HCT116 (cell line): ENCODE measurements at regions not wholly inside any gene's neighbourhood (a gene's known extent, or its start where the extent isn't known, plus 50 kb on each side); places are given as distances from the start of the nearest gene placed in this dataset.
"Not testable (repeated sequence)": the region's sequence is repeated elsewhere in the genome, so short reads cannot be mapped to it uniquely, and the experiment has no call there.

Experiments
- ATAC-seq: fragments of 200-7000 bp; cut with Tn5 transposase; 2 replicates; pipeline ENCODE4 v1.9.1; 2020; ENCODE audit warnings: mild to moderate bottlenecking, moderate library complexity
- BruUV-seq: library from RNA; stranded (reverse); fragments of 400-500 nt; replicated peaks from 2 replicates; lab custom pipeline; 2021; lab: Mats Ljungman, UMichigan
- CTCF ChIA-PET: fragments of 300-600 bp; sonication (Branson Sonifier 250); formaldehyde crosslinking; loops from one replicate; lab custom pipeline; 2021; ENCODE audit warnings: antibody characterized with exemption; lab: Charles Lee
- POLR2A ChIA-PET: fragments of 300-600, 350-600 bp; sonication (Branson Sonifier 250); formaldehyde crosslinking; loops from one replicate; lab custom pipeline; 2021; ENCODE audit warnings: antibody characterized with exemption; lab: Charles Lee
- RAD21 ChIA-PET, 2 experiments: fragments of 300-600 bp; sonication (Branson Sonifier 250); formaldehyde crosslinking; loops; one replicate each; lab custom pipeline; 2023; ENCODE audit warnings: low total read pairs in 2 of 2; ENCODE audit not compliant: uncharacterized antibody in 2 of 2, unreplicated experiment in 2 of 2, low non-redundant PET in 1 of 2; lab: Charles Lee
- DNase-seq: peaks from one replicate; pipeline ENCODE4 v3.0.0-alpha.2; 2010; ENCODE audit warnings: low read depth, low spot score
- H2AFZ ChIP-seq: fragments of 200-600 bp; shearing (Covaris generic), sonication (generic); 2 replicates; pipeline ENCODE4 v1.6.1; 2017; ENCODE audit warnings: low read depth, mixed run types, mixed read lengths, antibody characterized with exemption, low read length; ENCODE audit not compliant: poor library complexity, severe bottlenecking
- H3K27ac ChIP-seq: 2 replicates; pipeline ENCODE4 v1.5.1; 2012; ENCODE audit warnings: low read depth, low read length
- H3K27me3 ChIP-seq: fragments of 200-600 bp; sonication (generic); 2 replicates; pipeline ENCODE4 v1.6.1; 2016; ENCODE audit warnings: mixed run types, low read length, mixed read lengths; ENCODE audit not compliant: insufficient read depth
- H3K36me3 ChIP-seq, 2 experiments: fragments of 200-500 bp in 1 of 2; fragments of 200-600 bp in 1 of 2; sonication (Bioruptor generic) in 1 of 2; sonication (generic) in 1 of 2; 2 replicates each; pipeline versions ENCODE4 v1.5.1 to v1.6.1; 2014 to 2016; ENCODE audit warnings: low read length in 2 of 2, inconsistent platforms in 1 of 2, mixed read lengths in 1 of 2, mixed run types in 1 of 2; ENCODE audit not compliant: insufficient read depth in 2 of 2, control insufficient read depth in 1 of 2
- H3K4me1 ChIP-seq, 2 experiments: fragments of 200-600 bp in 1 of 2; sonication (generic) in 1 of 2; 2 replicates each; pipeline versions ENCODE4 v1.5.1 to v1.6.1; 2012 to 2017; ENCODE audit warnings: low read length in 2 of 2, inconsistent platforms in 1 of 2, mild to moderate bottlenecking in 1 of 2, mixed read lengths in 1 of 2, mixed run types in 1 of 2, moderate library complexity in 1 of 2; ENCODE audit not compliant: insufficient read depth in 2 of 2, control insufficient read depth in 1 of 2
- H3K4me2 ChIP-seq: fragments of 200-600 bp; sonication (generic); 2 replicates; pipeline ENCODE4 v1.6.1; 2017; ENCODE audit warnings: mixed run types, low read length, mixed read lengths
- H3K4me3 ChIP-seq, 2 experiments: fragments of 200-600 bp in 1 of 2; sonication (generic) in 1 of 2; replicated peaks in 1 of 2; 2 replicates each; pipeline ENCODE4 v1.5.1; 2011 to 2016; ENCODE audit warnings: low read length in 2 of 2, control low read depth in 1 of 2, low read depth in 1 of 2, mild to moderate bottlenecking in 1 of 2, mixed read lengths in 1 of 2, mixed run types in 1 of 2
- H3K79me2 ChIP-seq: fragments of 200-600 bp; sonication (generic); 2 replicates; pipeline ENCODE4 v1.6.1; 2017; ENCODE audit warnings: mild to moderate bottlenecking, mixed run types, low read length, moderate library complexity, mixed read lengths; ENCODE audit not compliant: insufficient read depth
- H3K9ac ChIP-seq: fragments of 200-600 bp; sonication (generic); 2 replicates; pipeline ENCODE4 v1.6.1; 2016; ENCODE audit warnings: low read length, mixed read lengths
- H3K9me2 ChIP-seq: fragments of 200-600 bp; sonication (generic), shearing (Covaris generic); 2 replicates; pipeline ENCODE4 v1.6.1; 2017; ENCODE audit warnings: mixed run types, mild to moderate bottlenecking, moderate library complexity; ENCODE audit not compliant: insufficient read depth
- H3K9me3 ChIP-seq, 2 experiments: fragments of 200-500 bp in 1 of 2; fragments of 200-600 bp in 1 of 2; sonication (Bioruptor generic) in 1 of 2; sonication (generic) in 1 of 2; 2 replicates each; pipeline ENCODE4 v1.6.1; 2014 to 2017; ENCODE audit warnings: low read length in 2 of 2, mixed read lengths in 2 of 2, inconsistent platforms in 1 of 2, low read depth in 1 of 2, mild to moderate bottlenecking in 1 of 2, mixed run types in 1 of 2, moderate library complexity in 1 of 2; ENCODE audit not compliant: control insufficient read depth in 1 of 2, insufficient read depth in 1 of 2
- H4K20me1 ChIP-seq: fragments of 200-600 bp; sonication (generic), shearing (Covaris generic); 2 replicates; pipeline ENCODE4 v1.6.1; 2017; ENCODE audit warnings: mixed run types, mild to moderate bottlenecking, moderate library complexity; ENCODE audit not compliant: insufficient read depth
- ATF3 ChIP-seq: IDR thresholded peaks from 2 replicates; pipeline ENCODE4 v1.6.1; 2012
- CBX3 ChIP-seq: IDR thresholded peaks from 2 replicates; pipeline ENCODE4 v1.6.1; 2012; ENCODE audit warnings: low read depth
- EGR1 ChIP-seq: IDR thresholded peaks from 2 replicates; pipeline ENCODE4 v1.6.1; 2012; ENCODE audit warnings: low read depth
- EZH2 ChIP-seq: fragments of 200-600 bp; sonication (generic); IDR thresholded peaks from 2 replicates; pipeline ENCODE4 v1.6.1; 2017; ENCODE audit warnings: antibody characterized with exemption, mixed run types
- EZH2phosphoT487 ChIP-seq: fragments of 200-600 bp; IDR thresholded peaks from 2 replicates; pipeline ENCODE4 v1.6.1; 2018; ENCODE audit warnings: antibody characterized with exemption, borderline replicate concordance
- REST ChIP-seq: IDR thresholded peaks from 2 replicates; pipeline ENCODE4 v1.6.1; 2012; ENCODE audit warnings: low read depth
- SIN3A ChIP-seq: IDR thresholded peaks from 2 replicates; pipeline ENCODE4 v1.6.1; 2012; ENCODE audit warnings: low read depth
- ZBTB33 ChIP-seq: IDR thresholded peaks from 2 replicates; pipeline ENCODE4 v1.6.1; 2011; ENCODE audit warnings: mild to moderate bottlenecking, low read length, moderate library complexity; ENCODE audit not compliant: insufficient replicate concordance; ENCODE audit errors: extremely low read depth
- ZFX ChIP-seq: fragments of 450-650 bp; IDR thresholded peaks from 2 replicates; pipeline ENCODE4 v1.6.1; 2017
- ZNF274 ChIP-seq: fragments of 200-500 bp; sonication (Bioruptor generic); IDR thresholded peaks from 2 replicates; pipeline ENCODE4 v1.6.1; 2014; ENCODE audit warnings: mild to moderate bottlenecking, low read depth, low read length, inconsistent platforms
- intact Hi-C: fragments of 100-400 bp; cut with micrococcal nuclease; formaldehyde crosslinking; loops from 2 replicates; pipeline ENCODE4 v1.10.0; 2022

- Histone ChIP-seq H3K4me2 (no peak overlapping the region), H3K27me3 (no peaks in the 10 kb centered on the region), H4K20me1 (no peaks in the 10 kb centered on the region), H2AFZ (no peak overlapping the region), H3K79me2 (no peaks in the 10 kb centered on the region), H3K9me2 (no peaks in the 10 kb centered on the region), H3K9ac (no peak overlapping the region), H3K4me3 (no peak overlapping the region), H3K9me3 (no peaks in the 10 kb centered on the region), H3K27ac (no peak overlapping the region), H3K36me3 (no peaks in the 10 kb centered on the region), H3K4me1 (no peaks in the 10 kb centered on the region)
- ATAC-seq (no peak), DNase-seq (no peak)
- ChIA-PET RAD21 (no interaction called here), POLR2A (no interaction called here), CTCF (no interaction called here)
- TF ChIP-seq ZFX (no peak), EGR1 (no peak), SIN3A (no peak), EZH2 (no peak), REST (no peak), ATF3 (no peak), EZH2phosphoT487 (no peak), ZNF274 (no peak), ZBTB33 (no peak), CBX3 (no peak)
- intact Hi-C loops, result no loop called here
- no TSS peak for BruUV-seq
Observed at GRCh38 chr6:105855433-105855832, 230.7 kb upstream of the PRDM1 start.

GRCh38 chr6:105853979-105854378 lies 232.2 kb upstream of the PRDM1 start:
- H3K79me2 ChIP-seq, H3K9me2 ChIP-seq, H4K20me1 ChIP-seq, CTCF ChIA-PET, ATAC-seq, H2AFZ ChIP-seq, H3K9ac ChIP-seq, BruUV-seq, H3K9me3 ChIP-seq, H3K27ac ChIP-seq, H3K36me3 ChIP-seq, POLR2A ChIA-PET, RAD21 ChIA-PET, DNase-seq, H3K27me3 ChIP-seq, H3K4me2 ChIP-seq, H3K4me1 ChIP-seq, H3K4me3 ChIP-seq, intact Hi-C loops: not testable (repeated sequence)
